ENCODE measurements at regions not wholly inside any gene's neighbourhood (a gene's known extent, or its start where the extent isn't known, plus 50 kb on each side); places are given as distances from the start of the nearest gene placed in this dataset.

DNA sequence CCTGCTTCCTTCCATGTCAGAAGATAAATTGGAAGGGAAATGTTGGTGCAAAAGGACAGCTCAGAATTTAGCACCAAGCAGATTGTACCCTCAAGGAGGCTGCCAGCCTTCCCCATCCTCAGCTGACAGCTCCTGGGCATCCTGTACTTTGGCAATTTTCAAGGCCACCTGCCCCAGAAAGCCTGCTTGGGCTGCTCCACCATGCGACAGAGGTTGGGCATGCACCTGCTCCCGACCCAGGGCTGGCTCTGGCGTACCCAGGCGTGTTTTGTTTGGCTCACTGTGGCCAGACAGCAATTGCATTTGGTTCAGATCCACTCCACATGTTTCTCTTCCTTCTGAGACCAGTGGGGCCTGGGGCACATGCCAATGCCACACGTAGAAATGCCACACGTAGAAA is 547.8 kb downstream of the NPHP4 start:
- no peak for DNase-seq (ENCODE audit: low spot score)
- Histone ChIP-seq H3K4me3 (no peak overlapping the region), H3K27ac (no peak overlapping the region)
- TF ChIP-seq, protein P1, sequence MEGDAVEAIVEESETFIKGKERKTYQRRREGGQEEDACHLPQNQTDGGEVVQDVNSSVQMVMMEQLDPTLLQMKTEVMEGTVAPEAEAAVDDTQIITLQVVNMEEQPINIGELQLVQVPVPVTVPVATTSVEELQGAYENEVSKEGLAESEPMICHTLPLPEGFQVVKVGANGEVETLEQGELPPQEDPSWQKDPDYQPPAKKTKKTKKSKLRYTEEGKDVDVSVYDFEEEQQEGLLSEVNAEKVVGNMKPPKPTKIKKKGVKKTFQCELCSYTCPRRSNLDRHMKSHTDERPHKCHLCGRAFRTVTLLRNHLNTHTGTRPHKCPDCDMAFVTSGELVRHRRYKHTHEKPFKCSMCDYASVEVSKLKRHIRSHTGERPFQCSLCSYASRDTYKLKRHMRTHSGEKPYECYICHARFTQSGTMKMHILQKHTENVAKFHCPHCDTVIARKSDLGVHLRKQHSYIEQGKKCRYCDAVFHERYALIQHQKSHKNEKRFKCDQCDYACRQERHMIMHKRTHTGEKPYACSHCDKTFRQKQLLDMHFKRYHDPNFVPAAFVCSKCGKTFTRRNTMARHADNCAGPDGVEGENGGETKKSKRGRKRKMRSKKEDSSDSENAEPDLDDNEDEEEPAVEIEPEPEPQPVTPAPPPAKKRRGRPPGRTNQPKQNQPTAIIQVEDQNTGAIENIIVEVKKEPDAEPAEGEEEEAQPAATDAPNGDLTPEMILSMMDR (IDR thresholded peaks at IDR 0.05), result no peak

DNA sequence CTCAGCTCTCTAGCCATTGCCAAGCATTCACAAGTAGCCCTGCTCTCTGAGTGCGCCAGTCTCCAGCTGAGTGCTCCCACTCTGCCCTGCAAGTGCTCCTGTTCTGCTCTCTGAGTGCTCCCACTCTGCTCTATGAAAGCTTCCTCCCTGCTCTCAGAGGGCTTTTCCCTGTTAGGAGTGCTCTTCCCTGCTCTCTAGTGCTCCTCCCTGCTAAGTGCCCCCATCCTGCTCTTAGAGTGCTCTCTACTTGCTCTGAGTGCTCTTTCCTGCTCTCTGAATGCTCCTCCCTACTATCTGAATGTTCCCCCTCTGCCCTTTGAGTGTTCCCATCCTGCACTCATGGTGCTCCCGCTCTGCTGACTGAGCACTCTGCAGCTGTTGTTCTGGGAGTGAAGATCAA is 555.4 kb downstream of the NPHP4 start:
- TF ChIP-seq, protein P1 (IDR thresholded peaks at IDR 0.05), result no peak
- DNase-seq (ENCODE audit: low spot score), result no peak
- Histone ChIP-seq H3K4me3 (no peak overlapping the region), H3K27ac (no peak overlapping the region)

DNA sequence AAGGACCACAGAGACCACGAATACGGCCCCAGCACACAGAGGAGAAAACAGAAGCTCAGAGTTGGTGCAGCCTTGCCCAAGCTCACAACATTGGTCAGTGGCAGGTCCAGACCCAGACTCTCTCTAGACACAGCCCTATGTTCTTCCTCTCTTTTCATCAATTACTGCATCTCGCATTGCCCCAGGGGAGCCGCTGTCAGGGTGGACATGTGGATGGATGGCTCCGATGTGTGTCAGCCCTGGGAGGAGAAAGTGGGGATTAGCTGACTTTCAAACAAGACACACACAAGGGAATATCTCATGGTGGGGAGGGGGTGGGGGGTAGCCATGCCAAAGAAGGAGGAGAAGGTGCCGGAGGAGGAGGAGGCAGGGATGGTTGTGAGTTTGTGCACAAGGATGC is 556.8 kb downstream of the NPHP4 start:
- TF ChIP-seq, protein P1 (IDR thresholded peaks at IDR 0.05), result no peak
- DNase-seq (ENCODE audit: low spot score), result no peak
- Histone ChIP-seq H3K4me3 (no peak overlapping the region), H3K27ac (no peak overlapping the region)

DNA sequence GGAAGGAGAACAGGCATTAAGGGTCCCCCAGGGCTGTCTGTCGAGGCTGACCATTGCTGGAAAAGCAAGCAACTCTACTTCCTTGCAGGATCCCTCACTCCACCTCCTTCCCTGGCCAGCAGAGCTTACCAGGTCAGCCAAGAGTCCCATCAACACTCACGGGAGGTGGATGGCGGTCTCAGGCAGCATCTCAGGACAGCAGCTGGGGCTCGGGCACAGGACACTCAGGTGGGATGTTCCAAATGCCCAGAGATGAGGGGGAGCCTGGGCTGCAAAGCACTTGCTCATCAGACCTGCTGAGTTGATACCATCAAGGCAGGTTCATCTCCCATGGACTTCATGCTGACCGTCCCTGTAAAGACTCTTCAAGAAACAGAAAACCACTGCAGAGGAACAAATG is 559.8 kb downstream of the NPHP4 start:
- Histone ChIP-seq H3K4me3 (no peak overlapping the region), H3K27ac (no peak overlapping the region)
- no peak for DNase-seq (ENCODE audit: low spot score)
- TF ChIP-seq, protein P1 (IDR thresholded peaks at IDR 0.05), result no peak

DNA sequence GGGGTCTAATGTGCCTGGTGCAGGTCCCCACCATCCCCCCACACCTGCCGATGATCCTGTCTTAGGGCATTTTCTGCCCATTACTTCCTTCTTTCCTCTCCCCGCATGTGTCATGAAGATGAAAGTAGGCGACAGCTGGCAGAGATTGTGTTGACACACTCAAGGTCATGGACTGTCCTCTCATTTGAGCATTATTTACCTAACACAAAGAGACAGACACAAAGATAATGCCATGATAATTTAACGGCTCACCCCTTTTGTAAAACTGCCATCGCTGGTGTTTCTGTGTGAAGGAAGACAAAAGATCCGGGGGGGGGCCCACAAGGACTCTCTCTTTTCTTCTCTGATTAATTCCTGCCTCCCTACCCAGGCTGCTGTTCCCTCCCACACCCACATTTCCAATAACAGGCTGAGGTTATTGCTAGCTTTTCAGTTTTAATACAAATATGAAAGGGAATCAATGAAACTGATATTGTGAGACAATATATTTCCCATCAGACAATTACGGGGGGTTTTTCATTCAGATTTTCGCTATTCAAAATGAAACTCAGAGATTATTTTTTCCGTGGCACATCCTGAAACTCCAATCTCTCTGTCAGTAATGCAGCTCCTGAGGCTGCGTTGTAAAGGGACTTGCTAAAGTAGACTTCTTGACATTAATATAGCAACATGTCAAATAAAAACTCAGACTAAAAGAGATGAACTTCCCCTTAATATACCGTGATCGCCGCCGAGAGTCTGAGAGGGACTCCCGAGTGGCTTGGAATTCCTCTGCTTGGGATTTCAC is 561.1 kb downstream of the NPHP4 start:
- no peak overlapping the region for H3K27ac ChIP-seq
- TF ChIP-seq, protein P1 (IDR thresholded peaks at IDR 0.05), result no peak
- H3K4me3 ChIP-seq, result no peak overlapping the region
- no peak for DNase-seq (ENCODE audit: low spot score)

DNA sequence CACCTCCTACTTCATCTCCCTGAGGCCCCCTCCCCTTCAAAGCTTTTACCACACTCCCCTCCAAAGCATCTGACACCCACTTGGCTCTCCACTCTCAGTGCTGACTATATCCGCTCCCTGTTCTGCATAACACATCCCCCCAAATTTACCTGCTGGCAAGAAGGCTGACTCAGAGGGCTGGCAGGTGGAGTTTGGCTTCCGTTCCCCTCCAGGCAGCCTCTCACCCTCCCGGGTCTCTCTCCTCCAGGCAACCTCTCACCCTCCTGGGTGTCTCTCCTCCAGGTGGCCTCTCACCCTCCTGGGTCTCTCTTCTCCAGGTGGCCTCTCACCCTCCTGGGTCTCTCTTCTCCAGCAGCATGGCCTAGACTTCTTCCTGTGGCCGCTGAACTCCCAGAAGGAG is 562.1 kb downstream of the NPHP4 start:
- Histone ChIP-seq H3K27ac (no peak overlapping the region), H3K4me3 (no peak overlapping the region)
- TF ChIP-seq, protein P1 (IDR thresholded peaks at IDR 0.05), result no peak
- DNase-seq (ENCODE audit: low spot score), result no peak

DNA sequence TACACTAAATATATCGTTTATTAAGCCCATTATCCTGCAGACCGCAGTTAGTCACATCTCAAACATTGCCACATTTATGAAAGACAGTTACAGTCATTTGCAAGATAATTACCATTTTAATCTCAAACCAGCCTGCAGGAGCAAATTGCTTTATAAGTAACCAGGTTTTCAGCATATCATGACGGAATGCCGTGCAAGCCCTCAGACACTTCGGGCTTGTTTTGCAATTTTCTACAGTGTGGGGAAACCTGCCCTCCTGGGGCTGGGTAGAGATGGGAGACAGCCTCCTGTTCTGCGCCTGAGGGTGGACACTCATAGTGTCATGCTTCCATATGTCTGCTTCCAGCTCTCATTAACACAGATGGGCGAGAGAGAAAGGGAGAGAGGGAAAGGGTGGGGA is 563.9 kb downstream of the NPHP4 start:
- no peak overlapping the region for H3K27ac ChIP-seq
- no peak for DNase-seq (ENCODE audit: low spot score)
- TF ChIP-seq, protein P1 (IDR thresholded peaks at IDR 0.05), result no peak
- H3K4me3 ChIP-seq, result no peak overlapping the region
